ENCODE measurements at regions not wholly inside any gene's neighbourhood (a gene's known extent, or its start where the extent isn't known, plus 50 kb on each side); places are given as distances from the start of the nearest gene placed in this dataset.

DNA sequence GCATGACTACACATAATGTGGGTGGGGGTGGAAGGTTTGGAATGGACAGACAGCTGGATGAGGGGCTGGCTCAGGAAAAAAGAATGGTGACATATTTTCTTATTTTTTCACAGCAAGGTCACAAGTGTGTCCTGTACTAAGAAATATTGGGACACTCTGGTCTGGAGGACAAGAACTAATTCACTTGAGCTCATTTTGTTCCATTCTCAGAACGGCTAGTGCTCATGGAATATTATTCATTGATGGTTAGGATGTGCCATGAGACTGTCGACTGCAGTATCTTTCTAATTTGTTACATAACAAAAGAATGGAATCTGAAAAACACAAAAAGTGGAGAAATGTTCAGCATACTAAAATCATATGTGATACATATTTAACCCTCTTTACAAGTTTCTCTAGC, 149.5 kb downstream of the BMP4 start:
- DNase-seq, result no peak

DNA sequence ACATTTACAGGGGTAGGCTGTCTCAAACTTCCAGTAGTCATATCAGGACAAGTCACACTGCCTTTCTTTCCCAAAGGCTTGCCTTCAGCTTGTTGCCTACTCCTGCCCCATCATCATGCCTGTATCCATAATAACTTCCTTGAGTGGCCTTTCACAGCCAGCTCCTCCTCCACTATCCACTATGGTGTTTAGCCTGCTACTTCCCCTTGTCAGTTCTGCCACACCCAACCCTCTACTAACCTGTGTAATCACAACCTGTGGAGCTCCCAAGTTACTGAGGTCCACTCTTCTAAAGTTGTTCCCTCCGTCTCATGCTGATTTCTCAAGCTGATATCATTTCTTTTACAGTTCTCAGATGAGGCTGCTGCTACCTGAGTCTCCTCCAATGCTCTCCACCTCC, 159.9 kb downstream of the BMP4 start:
- no peak for DNase-seq

DNA sequence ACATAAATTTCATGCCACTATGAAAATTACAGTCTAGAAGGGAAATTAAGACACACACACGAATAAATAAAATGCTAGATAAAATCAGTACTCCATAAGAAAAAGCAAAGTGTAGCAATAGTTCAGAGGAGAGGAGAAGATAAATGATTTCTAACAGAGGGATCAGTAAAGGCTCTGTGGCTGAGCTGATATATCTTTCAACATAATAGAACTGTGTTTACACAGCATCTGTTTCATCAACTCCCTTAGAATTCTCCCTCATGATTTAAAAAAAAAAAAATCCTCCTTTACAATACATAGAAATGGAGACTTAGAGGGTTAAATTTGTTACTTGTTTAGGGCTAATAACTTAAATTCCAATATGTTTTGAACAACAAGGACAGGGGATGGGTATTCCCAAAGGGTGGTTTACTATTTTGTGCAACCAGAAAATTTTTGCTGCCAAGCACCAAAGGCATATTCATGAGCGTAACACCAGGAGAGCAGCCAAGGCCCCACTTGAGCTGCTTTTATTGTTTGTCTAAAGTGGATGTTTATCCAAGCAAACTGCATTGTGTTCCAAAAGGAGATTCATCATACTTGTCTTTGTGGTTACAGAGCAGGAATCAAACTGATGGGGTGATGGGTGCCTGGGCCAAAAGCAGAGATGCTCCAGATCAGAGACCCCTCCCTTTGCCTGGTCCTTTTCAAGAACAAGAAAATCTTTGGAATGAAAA, 162.7 kb downstream of the BMP4 start:
- DNase-seq, result no peak

GRCh38 chr14:53792909-53793308, 163.7 kb downstream of the BMP4 start:
- DNase-seq, result no peak

DNA sequence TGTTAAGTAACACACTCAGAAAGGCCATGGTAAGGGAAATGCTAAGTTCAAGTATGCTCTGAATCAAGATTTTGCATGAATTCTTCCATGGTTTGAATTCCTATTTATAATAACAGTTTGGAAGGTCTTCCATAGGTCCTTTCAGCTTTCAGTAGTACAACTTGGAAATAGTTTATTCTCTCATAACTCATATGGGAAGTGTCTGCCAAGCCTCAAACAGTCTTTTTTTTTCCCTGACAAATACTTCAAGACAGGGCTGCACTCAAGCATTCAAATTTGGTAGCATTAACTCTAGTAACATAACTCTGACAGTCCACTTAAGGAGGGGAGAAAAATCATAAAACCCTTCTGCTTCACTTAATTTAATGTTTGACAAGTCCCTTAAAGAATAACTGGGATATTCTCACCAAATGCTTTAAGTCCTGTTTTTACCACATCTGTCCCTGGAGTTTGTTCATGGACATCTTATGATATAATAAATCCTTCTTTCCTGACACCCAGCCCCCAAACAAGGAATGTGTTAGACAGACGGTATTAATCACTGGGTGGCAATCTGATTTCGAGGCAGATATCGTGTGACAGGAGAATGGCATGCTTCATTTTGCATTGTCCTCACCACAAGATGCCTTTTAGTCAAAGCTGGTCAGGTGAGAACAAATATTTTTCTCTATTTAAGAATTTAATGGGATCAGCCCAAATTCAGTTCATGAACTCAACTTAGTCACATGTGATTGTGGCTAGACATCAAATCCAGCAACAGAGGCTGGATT, 165.7 kb downstream of the BMP4 start:
- peak; percentile 16 for DNase-seq

GRCh38 chr14:53788566-53788965, 168.1 kb downstream of the BMP4 start:
- DNase-seq, result no peak

- no peak for DNase-seq
These were observed 170.6 kb downstream of the BMP4 start for GRCh38 chr14:53786045-53786444.

- no peak for DNase-seq
These were observed 171.9 kb downstream of the BMP4 start for GRCh38 chr14:53784688-53785087.

DNA sequence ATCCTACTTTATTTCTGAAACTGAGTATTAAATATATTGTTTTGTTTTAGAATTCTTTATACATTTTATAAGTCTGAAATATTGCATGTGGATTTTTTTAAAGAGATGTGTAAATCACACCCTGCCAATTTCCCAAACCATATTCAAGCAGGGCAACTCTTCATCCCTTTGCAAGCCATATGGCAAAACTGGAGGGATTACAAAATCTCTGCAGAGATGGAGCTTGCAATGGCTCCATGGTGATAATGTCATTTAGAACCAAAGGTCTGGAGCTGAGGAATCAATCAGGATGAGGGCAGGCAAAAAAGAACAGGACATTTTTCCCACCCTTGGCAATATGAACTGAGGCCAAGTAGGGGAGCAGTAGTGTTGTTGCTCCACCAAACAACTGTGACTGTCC, 173.4 kb downstream of the BMP4 start:
- DNase-seq, result no peak

GRCh38 chr14:53780051-53780555, 176.5 kb downstream of the BMP4 start:
- DNase-seq, result no peak

- no peak for DNase-seq
These were observed 177.3 kb downstream of the BMP4 start for GRCh38 chr14:53779301-53779700.

DNA sequence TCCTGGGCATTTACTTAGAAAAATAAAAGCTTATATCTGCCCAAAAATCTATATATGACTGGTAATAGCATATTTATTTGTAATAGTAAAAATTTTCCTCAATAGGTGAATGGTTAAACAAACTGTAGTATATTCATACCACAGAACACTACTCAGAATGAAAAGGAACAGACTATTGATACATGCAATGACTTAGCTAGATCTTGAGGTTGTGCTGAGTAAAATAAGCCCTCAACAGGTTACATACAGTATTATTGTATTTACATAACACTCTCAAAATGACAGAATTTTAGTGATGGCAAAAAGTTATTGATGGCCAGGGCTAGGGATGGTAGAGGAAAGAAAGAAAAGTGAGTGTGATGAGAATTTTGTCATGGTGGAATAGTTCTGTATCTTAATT, 178.4 kb downstream of the BMP4 start:
- no peak for DNase-seq

DNA sequence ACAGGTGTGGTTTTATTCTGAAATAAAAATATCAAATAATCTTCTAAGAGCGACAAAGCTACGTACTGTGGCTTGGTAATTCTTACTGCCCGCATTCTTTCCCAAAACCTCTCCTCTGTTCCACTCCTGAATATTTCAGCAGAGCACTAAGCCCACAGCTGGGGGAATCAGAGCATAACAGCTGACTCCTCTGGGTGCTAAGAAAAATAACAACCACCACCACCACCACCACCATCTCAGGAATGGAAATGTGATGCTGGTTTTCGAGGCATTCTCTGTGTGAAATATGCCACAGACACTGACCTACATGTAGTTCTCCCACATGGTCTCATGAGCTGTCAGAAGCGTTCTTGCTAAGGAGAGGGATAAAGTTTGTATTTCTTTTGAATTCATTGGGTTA, 183.7 kb downstream of the BMP4 start:
- no peak for DNase-seq

DNA sequence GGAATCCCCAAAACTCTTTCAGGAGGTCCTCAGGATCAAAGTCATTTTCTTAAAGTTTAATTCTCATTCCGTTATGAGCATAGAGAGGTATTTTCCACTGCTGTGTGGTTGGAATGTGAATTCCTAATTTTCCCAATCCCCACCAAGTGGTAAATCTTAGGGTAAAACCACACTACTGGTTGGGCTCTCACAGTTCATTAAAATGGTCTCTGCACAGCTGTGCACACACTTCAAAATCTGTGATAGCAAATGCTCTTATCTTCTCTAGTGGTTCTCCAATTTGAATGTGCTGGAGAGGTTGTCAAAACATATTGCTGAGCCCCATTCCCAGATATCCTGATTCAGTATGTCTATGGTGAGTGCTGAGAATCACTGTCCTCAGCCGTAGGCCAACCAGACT, 189.1 kb downstream of the BMP4 start:
- DNase-seq, result no peak

DNA sequence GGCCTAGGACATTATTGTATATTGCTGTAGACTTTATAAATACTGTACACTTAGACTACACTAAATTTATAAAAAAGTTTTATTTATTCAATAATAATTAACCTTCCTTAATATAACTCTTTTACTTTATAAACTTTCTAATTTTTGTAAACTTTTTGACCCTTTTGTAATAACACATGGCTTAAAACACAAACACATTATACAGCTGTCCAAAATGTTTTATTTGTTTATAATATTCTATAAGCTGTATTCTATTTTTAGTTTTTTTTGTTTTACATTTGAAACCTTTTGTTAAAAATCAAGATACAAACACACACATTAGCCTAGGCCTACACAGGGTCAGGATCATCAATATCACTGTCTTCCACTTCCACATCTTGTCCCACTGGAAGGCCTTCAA, 190.0 kb downstream of the BMP4 start:
- DNase-seq, result no peak

DNA sequence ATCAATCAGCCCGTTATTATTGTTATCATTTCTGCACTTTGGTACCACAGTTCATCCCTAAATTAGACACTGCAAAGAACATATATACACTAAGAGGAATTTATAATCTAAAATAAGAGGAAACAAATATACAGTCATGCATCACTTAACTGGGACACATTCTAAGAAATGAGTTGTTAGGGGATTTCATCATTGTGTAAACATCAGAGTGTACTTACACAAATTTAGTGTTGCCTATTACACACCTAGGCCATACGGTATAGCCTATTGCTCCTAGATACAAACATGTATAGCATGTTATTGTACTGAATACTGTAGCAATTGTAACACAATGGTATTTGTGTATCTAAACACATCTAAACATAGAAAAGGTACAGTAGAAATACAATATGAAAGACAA, 190.5 kb downstream of the BMP4 start:
- no peak for DNase-seq

DNA sequence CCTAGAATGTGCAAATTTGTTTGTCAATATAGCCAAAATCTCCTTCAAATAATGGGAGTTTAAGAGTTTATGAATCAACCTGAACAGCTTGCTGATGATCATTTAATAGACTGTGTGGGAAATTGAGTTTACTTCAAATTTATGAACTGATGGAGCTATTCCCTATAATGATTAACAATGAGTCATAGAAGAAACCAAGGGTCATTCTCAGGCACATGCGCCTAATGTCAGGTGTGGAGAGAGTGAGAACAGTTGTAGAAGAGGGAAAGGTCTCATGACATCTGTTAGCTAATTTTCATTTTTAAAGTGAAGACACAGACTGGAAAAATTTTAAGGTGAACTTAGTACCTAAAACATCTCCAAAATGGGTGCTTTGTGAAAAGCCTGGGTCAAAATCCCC, 191.8 kb downstream of the BMP4 start:
- DNase-seq, result no peak

DNA sequence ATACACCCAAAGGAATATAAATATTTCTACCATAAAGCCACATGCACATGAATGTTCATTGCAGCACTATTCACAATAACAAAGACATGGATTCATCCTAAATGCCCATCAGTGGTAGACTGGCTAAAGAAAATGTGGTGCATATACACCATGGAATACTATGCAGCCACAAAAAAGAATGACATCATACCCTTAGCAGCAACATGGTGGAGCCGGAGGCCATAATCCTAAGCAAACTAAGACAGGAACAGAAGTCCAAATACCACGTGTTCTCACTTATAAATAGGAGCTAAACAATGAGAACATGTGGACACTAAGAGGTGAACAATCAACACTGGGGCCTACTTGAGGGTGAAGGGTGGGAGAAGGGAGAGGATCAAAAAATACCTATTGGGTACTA, 198.5 kb downstream of the BMP4 start:
- no peak for DNase-seq

GRCh38 chr14:53757732-53758131, 198.9 kb downstream of the BMP4 start:
- no peak for DNase-seq

DNA sequence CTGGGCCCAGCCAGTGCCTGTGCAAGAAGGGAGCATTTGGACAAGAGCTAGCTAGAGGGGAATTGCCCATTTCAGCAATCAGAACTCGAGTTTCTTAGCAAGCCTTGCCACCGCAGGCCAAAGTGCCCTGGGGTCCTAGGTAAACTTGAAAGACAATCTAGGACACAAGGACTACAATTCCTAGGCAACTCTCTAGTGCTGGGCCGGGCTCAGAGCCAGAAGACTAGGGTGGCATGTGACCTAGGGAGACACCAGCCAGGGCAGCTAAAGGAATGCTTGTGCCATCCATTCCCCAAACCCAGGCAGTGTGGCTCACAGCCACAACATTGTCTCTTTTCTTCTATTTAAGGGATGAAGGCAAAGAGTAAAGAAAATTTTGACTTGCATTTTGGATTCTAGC, 205.0 kb downstream of the BMP4 start:
- DNase-seq, result no peak

DNA sequence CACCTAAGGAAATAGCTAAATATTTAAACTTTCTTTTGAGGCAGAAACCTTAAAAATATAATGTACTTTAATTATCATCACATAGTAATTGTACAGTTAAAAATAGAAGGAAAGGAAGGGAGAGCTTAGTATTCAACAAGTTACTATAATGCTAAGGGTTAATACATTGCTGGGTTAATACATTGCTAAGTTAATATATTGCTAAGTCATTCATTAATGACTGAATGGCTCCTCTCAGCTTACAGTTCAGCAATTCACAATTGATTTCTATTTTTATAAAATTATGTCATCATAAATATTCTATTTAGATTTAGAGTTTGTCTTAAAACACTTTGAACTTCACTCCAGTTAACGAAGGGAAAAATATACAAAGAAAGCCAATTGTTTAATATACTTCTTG, 207.9 kb downstream of the BMP4 start:
- DNase-seq, result no peak

DNA sequence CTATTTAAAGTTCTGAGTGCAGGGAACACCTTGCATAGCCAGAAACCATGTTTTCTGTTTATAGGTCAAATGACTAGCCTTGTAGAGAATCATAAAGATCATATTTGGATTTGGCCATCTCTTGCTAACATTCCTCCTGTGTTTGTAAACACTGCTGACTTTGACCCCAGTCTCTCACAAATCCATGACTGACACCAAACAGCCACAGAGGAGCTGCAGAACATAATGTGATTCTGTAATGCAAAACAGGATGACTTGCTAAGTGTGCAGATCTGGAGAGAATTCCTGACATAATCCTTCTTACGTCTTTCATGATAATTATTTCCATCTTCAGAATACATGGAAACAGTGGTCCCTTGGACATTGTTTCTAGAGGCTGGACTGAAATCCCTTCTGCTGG, 211.8 kb downstream of the BMP4 start:
- no peak for DNase-seq

- no peak for DNase-seq
These were observed 213.3 kb downstream of the BMP4 start for GRCh38 chr14:53743371-53743770.

DNA sequence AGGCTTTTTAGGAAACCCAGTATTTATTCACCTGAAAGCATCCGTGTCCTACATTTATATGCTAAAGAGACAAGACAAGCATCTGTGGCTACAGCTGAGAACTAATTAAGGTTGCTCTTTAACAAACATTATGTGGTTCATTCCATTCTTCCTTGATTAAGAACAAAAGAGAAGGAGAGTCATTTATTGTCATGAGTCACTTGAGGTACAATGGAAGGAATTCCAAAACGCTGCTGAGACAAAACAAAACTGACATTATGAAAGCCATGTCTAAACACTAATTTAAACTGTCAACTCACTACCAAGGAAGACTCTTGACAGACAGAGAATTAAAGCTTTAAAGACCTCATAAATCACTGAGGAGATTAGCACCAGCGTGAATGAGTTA, 214.4 kb downstream of the BMP4 start:
- DNase-seq, result peak; percentile 43

Data from fibroblast of skin of abdomen (primary cell).